GM18517 (cell line): ENCODE measurements at regions not wholly inside any gene's neighbourhood (a gene's known extent, or its start where the extent isn't known, plus 50 kb on each side); places are given as distances from the start of the nearest gene placed in this dataset.

ENCODE experiments used
- ATAC-seq: cut with Tn5 transposase; IDR thresholded peaks from one replicate; pipeline ENCODE4 v1.9.1; 2021; ENCODE audit warnings: mild to moderate bottlenecking, moderate library complexity; ENCODE audit not compliant: unreplicated experiment

DNA sequence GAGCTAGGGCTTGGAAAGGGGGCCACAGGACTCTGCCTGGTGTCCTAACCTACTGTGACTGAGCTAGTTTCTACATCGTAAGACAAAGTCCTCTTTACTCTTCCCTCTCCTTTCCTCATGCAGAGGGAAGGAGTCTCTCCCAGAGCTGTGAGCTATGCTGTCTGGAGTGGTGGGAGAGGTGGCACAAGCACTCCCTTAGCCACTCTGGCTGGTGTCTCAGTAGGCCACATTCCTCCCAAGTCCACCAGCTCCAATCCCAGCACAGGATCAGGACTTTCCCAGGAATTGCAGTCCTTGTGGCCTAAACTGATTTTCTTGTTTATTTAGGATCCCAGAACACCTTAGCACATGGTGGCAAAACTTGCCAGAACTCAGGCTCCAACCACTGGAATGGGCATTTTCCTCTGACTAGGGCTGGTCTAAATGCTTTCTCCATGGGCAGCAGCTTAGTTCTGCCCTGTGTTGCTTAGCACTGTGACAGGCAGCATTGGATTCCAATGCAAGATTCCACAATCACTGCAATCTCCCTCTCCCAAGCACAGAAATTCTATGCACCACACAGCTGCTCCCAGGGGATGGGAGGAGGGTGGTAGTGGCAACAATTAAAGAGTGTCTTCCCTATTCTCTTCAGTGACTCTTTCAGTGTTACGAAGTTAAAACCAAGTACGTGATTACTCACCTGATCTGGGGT is 733.3 kb downstream of the HACE1 start:
- no peak for ATAC-seq

DNA sequence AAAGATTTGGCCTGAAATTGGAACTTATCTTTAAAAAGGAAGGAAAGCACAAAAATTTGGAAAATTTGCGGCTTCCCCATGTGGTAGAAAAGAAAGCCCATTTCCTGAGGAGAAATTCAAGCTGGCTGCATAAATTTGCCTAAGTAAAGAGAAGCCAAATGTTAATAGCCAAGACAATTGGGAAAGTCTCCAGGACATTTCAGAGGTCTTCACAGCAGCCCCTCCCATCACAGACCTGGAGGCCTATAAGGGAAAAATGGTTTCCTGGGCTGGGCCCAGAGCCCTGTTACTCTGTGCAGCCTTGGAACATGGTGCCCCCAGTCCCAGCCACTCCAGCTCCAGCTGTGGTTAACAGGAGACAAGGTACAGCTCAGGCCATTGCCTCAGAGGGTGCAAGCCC is 736.5 kb downstream of the HACE1 start:
- no peak for ATAC-seq

DNA sequence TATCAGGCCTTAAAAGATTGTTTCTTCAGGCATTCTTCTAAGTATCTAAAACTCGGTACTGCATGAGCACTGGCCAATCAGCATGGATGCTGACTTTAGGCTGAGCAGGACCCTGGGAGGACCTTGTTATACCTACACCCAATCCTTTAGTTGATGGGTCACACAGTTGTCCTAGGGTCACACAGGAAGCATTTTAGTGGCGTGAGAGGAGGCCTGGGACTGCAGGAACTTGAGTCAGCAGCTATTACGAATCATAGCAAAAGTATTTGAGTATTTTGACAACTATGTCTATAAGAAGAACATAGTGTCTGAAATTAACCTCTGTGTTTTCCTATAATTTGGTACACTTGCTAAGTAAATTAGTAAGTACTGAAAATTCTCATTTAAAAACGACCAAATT is 741.4 kb downstream of the HACE1 start:
- ATAC-seq, result no peak

DNA sequence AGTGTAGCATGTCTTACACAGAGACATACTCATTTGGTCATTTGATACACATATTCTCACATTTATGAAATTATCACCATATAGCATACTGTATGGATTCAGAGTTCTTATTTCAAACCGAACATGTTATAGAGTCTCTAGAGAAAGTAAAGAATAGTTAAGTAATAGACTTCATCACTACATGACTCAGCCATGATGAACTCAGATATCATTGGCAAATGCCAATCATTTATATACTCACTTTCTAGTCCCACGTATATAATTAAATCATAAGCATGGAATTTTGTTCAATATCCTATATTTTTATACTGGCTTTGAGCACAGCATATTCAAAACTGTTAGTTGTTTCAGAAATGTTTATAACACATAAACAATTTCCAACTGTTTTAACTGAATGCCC is 749.9 kb downstream of the HACE1 start:
- no peak for ATAC-seq

DNA sequence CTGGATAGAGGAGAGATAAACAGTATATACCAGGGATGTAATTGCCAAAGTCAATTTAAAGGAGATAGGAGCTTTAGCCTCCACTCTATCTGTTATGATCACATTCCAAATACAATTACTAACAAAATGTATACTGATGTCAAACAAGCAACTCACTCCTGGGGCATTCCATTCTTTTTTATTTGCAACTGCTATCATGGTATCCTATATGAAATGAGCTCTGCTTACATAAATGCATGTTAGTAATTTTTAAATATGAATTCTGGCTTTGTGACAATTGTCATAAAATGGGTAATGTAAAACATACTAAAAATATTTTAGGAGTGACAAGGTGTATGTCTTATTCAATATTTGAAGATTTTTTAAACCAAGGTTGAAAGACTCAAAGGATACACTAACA is 751.1 kb downstream of the HACE1 start:
- ATAC-seq, result no peak

DNA sequence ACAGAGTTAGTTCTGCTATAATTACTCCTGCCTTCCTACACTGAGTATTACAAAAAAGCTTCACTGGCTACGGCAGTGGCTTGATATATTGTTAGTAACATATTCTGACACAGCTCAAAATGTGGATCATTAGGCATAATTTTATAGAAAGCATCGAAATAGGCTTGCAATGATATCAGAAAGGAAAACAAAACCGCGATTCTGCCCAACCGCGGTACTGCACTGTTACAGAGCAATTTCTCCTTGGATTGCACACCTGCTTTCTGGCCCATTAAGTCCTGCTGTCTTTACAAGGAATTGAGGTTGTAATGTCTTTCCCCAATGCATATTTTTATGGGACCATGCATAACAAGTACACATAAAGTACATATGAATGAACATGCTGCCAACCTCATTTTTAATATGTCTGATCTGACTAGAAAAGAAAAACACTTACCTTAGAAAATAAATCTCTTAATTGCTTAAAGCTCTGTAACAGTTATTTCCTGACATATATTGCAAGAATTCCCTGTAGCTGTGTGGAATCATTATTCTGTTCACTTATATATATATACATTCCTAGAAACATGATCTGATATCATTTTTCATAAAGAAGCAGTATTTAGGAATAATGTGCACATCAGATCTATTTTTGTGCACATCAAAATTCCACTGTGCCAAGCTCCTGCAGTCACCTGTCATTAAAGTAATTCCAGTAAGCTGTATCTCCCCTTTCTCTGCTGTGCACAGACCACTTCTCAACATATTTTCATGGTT is 763.9 kb downstream of the HACE1 start:
- no peak for ATAC-seq

DNA sequence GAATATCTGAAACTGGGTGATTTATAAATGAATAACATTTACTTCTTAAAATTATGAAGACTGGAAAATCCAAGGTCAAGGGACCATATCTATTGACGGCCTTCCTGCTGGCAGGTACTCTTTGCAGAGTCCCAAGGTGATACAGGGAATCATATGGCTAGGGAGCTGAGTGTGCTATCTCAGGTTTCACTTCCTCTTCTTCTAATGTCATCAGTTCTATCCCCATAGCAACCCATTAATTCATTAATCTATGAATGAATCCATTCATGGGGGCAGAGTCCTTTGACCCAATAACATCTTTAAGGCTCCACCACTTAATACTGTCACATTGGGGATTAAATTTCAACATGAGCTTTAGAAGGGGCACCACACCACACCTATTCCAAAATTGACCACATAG is 772.0 kb downstream of the HACE1 start:
- peak; percentile 53 for ATAC-seq

DNA sequence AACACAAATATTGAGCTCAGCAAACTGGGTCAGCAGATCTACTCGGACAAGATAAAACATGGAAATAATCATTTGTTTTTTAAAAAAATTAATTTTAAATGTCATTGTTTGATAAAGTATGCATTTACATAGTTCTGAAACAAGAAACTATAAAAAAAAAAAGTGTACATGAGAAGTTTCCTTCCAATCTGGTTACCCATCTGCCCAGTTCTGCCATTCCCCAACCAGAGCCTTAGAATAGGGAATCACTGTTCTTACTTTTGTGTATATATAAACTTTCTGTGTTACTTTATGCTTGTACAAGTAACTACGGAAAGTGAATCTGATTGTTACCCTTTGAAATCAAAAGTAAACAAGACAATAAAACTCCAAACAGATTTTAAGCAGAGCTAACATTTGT is 791.4 kb downstream of the HACE1 start:
- ATAC-seq, result no peak

DNA sequence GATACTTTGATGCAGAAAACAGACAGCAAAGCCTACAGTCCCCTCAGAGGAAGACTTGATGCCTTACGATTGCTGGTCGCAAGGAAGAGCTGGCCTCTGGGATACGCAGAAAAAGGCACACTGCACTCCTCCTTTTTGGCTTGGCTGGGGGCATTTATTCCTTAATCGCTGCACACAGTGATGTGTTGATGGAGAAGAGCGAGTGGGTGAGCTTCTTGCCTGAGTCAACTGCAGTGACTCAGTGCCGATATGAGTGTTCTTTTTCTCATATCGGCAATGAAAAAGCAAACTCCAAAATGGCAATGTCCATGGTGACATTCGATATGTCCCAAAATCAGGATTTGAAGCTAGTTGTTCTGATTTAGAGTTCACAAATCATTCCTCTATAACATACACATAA is 794.8 kb downstream of the HACE1 start:
- no peak for ATAC-seq

DNA sequence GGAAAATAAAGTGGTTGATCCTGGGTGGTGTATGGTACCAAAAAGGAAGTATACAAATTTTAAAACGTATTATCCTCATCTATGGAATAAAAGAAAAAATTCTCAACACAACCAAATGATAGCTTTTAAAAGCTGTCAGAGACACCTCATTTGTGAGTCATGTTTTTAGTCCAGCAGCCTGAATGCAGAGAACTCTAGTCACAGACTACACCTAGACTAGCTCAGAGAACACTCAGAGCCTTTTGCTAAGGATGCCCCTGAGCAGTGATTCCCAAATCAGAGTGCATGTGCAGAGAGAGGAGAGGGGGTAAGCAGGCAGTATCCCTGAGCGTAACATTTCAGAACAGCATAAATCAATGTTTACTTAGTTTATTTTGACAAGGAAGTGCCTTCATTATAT is 809.3 kb downstream of the HACE1 start:
- ATAC-seq, result no peak

DNA sequence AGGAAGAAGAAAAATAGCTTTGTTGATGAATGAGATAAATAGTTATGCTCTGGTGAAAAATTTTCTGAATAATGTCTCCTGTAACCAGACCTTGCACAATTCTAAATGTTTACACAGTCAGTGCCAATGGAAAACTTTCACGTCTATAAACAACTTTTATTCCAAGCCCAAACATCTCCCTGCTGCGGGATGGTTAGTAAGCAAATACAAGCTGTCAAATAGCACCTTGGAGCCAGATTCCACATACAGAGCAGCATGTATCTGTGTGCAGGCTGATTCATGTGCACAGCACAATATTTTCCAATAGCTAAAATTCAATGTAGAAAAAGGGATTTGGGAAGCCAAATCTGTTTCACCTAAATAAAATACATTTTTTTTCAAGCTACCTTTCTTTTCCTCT is 813.3 kb downstream of the HACE1 start:
- no peak for ATAC-seq

DNA sequence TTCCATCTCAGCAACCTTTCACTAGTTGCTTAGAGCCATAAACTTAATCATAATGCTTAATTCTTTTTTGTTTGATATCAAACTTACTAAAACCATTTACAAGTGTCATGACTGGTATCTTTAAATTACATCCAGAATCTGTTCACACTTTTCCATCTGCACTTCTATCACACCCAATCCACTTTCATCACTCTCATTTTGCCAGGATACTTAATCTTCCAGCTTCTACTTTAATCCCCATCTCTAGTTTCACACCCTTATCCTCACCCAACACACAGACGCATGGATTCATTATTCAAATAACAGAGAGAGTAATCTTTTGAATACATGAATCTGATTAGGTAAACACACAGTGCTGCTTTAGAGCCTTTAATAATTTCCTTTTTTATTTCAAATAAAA is 828.4 kb downstream of the HACE1 start:
- no peak for ATAC-seq

DNA sequence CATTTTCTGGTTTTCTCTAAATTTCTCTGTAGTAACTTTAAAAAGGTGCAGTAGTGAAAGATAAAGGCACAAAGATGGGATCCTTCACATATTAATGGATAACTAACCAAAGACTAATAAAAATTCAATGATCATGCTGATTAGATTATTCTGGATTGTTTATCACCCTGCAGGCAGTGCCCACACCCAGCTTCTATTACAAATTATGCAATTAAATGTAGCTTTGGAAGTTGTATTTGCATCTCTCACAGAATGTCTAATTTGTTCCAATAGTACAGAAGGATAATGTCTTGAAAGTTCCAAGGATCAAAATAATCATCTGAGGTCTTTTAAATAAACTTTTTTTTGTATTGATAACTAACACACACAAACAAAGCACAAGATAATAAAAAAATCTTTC is 837.6 kb downstream of the HACE1 start:
- ATAC-seq, result no peak

DNA sequence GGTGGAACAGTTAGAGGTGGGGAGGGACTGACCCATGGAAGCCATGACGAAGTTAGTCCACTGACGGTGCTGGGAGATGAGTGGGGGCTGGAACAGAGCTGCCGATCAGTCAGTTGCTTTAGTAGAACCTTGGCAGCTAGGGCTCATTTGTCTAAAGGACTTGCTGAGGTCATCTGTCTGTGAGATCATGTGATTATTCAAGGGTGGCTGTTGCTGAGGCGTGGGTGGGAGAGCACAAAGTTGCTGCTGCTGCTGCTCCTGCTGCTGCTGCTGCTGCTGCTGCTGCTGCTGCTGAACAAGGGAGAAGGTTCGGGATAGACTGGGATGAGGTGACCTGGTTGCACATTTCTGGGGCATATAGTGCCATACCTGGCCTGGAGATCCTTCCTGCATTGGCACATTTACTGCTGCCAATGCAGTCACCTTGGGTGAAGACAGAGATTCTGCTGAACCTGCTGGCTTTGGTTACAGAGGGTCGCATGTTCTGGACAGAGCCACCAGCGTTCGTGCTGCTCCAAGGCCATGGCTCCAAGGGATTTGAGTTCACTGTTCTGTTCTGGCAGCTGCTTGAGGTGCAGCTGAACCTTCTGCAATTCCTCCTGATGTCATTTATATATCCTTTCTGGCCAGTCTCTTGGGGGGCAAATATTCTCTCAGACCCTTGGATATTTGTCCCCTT is 840.5 kb downstream of the HACE1 start:
- ATAC-seq, result no peak

DNA sequence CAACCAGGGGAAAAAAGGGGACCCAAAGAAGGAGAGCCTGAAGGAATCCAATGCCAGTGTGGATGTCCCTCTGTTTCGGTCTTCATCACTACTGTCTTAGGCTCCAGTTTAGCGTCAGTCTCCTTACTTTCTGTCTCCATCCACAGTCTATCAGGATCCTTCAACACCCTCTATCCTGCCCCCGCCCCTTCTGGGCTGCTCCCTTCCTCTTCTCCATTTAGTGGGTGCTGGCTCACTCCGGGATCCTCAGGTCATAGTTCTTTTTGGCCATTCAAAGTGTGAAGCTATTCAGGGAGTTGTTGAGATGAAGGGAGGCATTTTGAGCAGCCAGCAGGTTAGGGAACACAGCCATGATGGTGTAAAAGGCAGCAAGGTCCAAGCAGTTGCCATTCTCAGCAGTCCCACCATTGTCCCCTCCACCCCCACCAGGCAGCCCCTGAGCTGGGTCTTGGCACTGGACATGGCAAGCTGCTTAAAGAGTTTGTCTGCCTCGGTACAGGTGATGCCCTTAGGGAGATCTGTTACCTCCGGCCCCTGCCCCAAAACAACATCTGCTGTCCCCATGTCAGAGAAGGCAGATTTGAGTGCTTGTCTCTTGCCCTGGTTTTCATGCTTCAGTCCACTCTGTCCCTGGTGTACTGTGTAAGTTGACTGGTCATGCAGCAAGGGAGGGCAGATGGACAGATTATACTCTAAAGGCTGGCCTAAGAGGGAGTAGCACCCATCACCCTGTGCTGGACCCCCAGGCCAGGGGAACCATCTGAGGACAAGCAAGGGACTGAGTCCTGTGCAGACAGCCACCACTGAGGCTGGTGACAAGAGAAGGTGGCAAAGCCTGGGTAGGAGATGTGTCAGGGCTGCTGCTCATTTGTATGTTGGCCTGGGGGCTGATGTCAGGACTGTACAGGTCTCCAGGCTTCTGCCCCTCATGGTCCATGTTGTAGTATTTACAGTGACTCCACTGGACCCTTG is 842.0 kb downstream of the HACE1 start:
- ATAC-seq, result no peak

DNA sequence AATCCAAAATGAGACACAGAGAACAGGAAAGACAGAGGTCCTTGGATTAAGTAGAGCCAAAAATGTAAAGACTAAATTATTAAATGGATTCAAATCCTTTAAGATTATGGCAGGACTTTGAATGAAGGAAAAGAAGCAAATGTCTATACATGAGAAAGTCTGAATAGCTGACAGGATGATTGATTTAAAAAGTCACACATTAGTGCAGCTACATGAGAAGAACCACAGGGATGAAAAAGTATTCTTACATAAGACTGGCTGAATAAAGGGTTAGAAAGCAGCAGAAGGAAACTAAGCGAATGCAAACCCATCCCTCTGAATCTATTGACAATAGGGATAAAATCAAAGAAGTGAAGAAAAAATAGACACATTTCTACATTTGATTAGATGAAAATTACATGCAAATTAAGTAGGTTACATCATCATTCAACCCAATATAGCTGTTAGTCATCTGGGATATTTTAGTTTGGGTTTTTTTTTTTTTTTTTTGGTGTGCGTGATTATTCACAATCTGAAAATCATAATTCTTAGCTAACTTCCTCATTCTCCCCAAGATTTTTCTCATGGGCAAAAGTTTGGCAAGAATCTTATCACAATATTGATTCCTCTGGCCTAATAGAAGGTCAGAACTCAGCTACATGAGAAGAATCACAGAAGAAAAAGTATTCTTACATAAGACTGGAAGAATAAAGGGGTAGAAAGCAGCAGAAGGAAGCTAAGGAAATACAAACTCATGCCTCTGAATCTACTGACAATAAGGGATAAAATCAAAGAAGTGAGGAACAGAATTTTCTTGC is 845.4 kb downstream of the HACE1 start:
- no peak for ATAC-seq

DNA sequence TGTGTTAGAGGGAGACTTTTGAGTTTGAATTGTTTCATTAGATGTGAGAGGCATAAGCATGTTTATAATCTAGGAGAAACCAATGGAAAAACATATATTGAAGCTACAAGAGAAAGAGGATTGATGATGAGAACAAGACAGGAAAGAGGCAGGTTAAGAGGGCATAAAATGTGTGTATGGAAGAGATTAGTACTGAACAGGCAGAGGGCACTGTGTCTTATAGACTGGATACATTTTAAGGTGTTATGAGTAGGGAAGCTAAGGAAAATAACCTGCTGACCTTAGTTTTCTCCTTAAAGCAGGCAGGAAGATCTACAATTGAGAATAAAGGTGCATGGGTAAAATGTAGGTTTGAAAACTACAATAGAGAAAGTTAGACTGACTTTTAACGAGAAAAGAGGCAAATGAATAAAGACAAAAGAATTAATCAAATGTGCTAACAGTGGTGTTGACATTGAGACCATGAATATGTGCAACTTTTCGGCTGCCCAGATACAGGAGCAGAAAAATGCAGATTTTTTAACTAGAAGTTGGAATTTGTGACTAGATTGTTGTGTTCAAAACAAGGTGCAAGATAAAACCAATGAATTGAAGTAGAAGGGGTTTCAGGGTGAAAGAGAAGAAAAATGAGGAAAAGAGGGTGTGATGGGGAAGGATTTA is 846.3 kb downstream of the HACE1 start:
- no peak for ATAC-seq

DNA sequence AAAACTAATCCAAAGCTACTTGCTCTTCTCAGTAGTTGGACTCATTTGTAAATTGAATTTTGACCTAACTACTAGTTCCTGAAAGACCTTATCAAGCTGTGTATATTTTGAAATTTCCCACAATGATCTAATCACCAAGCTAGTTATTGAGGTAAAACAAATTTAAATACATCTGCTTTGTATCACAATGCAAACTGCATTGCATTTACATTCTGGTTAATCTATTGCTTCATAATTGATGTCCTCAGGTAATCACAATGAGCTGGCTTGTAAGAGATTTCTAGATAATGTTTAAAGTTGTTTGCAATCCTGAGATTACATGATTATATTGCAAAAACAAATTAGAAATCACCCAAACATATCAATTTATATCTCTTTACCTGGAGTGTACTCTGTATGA is 848.8 kb downstream of the HACE1 start:
- no peak for ATAC-seq

DNA sequence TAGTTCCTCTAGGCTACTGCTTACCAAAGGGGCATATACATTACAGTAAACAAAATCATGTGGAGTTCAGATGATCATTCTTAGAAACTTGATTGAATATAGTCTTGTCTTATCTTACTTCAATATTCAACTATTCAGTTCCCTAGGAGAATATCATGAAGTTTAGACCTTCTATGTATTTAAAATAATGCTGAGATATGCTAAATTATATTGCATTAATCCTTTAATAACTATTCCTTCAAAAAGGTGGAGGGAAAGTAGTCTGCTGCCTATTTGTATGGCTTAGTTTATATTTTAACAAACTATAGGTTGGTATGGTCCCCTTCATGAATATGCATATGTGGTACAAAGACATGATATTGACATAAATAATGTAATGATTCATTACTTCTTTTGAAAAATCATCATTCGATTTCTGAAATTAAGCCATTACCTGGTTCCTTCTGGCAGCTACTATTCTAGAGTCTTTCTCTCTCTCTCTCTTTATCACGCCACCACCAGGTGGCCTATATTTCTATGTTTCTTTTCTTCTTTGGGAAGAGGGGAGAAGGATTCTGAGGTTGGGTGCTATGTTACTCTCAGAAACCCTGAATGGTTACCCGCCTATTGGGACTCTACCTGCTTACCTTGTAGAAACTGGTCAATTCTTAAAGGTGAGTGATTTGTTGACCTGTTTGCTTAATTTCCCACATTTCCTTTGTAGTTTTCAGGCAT is 855.8 kb downstream of the HACE1 start:
- ATAC-seq, result no peak
